GM18951 (cell line): ENCODE measurements at regions not wholly inside any gene's neighbourhood (a gene's known extent, or its start where the extent isn't known, plus 50 kb on each side); places are given as distances from the start of the nearest gene placed in this dataset.
"Not testable (repeated sequence)": the region's sequence is repeated elsewhere in the genome, so short reads cannot be mapped to it uniquely, and the experiment has no call there.

Source experiments
- POLR2A ChIP-seq: IDR thresholded peaks from 4 replicates; pipeline ENCODE4 v1.6.1; 2011; ENCODE audit warnings: mild to moderate bottlenecking; ENCODE audit not compliant: insufficient read length, insufficient read depth; ENCODE audit errors: extremely low read depth
- in situ Hi-C: fragments of 300-500 bp; cut with MboI; formaldehyde crosslinking; loops from one replicate; pipeline ENCODE4 v1.12.0; 2022; ENCODE audit warnings: low sequenced_read_pairs, mixed read lengths, inconsistent platforms; ENCODE audit not compliant: unreplicated experiment

DNA sequence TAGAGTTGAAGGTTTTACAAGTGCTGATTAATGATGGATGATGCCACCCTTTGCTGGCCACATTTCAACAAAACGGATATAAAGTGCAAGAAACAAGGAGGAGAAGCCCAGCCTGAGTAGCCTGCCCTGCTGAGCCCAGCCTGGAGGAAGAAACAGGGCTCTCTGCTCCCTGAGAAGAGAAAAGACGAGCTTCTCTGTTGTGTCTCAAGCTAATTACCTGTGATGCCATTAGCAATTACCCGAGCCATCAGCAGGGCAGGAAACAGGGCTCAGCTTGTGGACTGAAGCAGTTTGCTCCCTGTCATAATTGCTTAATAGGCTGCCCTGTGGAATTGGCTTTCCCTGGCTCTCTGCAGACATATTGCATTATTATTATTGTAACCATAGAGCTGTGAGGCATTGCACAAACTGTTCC is 709.3 kb upstream of the AUTS2 start:
- no peak for TF ChIP-seq POLR2A
- in situ Hi-C loops, result no loop called here

DNA sequence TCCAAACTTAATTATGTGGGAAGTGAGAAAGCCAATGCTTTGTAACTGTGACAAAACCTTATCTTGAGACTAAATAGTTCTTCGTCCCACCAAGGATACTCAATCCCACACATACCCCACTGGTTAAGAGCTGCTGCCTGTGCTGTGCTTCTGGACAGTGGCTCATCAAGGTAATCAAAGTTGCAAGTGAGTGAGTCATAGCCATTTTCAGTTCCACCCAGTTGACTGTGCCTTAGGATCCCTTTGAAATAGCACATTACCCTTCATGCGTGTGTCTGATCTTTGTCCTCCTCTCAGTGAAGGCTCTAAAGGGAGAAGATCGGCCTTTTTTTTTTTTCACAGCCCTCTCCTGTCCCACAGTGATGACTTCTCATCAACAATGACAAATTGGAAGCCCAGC is 706.0 kb upstream of the AUTS2 start:
- no peak for TF ChIP-seq POLR2A
- in situ Hi-C loops, result no loop called here

DNA sequence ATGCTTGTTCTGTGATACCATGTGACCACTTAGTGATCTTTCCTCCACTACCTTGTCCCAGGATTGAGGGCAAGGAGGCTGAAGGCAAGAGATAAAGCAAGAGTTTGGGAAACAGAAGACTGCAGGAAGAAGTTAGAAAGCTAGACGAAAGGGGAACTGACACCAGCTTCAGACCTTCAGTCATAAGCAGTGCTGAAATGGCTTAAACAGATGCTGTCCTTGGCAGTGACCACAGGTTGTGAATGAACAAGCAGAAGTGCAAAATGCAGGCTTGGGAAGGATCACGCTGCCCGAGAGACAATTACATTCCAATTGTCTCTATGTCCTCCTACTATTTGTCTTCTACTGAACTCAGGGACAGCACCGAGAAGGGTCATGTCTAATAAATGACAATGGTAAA is 704.9 kb upstream of the AUTS2 start:
- TF ChIP-seq POLR2A, result no peak
- in situ Hi-C loops, result no loop called here

DNA sequence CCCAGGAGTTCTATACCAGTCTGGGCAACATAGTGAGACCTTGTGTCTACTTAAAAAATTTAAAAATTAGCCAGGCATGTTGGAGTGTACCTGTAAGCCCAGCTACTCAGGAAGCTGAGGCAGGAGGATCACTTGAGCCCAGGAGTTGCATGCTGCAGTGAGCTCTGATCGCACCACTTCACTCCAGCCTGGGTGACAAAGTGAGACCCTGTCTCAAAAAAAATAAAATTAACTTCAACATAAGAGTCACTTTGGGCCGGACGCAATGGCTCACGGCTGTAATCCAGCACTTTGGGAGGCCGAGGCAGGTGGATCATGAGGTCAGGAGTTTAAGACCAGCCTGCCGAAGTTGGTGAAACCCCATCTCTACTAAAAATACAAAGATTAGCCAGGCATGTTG is 699.1 kb upstream of the AUTS2 start:
- in situ Hi-C loops, result not testable (repeated sequence)

DNA sequence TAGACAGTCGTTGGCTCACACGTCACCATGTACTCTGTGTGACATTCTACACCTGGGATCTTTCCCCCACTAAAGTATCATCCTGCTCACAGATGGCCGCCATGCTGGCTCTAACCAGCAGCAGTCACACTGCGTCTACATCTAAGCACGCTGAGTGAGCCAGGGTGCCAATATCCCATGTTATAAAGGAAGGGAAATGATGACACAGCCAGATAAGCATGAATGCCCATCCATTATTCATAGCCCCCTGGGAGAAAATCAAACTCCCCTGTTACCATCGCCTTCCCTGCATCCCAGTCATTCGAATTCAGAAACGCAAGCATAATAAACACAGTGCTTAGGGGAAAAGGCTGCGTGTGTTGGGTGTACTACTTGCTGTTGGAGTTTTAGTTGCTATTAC is 698.2 kb upstream of the AUTS2 start:
- no peak for TF ChIP-seq POLR2A
- in situ Hi-C loops, result no loop called here

DNA sequence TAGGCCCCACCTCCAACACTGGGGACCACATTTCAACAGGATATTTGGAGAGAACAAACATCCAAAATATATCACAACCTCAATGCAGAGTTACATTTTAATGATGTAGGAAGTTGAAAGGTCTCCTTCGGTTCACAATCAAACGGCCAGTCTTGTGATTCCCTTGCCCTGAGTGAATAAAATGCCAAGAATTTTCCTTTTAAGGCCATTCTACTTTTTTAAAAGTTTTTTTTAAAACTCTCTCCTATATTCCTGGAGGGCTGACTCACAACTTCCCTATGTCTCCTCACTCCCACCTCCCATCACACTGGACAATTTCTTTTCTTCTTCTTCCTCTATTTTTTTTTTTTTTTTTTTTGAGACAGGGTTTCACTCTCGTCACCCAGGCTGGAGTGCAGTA is 693.6 kb upstream of the AUTS2 start:
- in situ Hi-C loops, result no loop called here
- no peak for TF ChIP-seq POLR2A

DNA sequence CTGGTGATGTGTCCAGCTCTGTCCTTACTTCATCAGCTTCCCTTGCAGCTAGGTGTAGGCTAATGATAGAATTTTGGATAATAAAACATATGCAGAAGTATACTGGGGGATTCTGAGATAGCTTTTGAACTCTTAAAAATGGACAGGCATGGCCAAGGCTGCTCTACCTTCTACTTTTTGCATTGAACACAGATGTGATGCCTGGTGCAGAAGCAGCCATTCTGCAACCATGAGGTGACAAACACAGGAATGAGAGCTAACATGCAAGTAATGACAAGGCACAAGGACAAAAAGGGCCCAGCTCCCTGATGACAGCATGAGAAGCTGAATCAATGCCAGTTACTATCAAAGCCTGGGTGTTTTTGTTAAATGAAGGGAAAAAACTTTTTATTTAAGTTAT is 686.5 kb upstream of the AUTS2 start:
- TF ChIP-seq POLR2A, result no peak
- in situ Hi-C loops, result no loop called here

DNA sequence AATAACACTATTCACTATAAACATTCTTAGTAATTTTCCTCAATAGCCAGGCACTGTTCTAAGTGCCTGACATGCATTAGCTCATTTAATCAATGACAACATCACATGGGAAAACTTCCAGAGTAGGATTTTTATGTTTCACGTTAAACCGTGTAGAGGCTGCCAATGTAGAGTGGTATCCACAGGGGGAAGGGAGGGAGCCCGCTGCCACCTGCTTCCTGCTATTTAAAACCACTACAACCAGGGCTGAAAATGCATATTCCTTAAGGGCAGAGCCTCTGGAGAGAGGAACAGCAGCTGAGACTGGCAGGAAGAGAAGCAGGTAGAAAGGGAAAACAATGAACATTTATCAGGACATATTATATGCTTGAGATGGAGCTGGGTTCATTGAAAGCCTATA is 684.3 kb upstream of the AUTS2 start:
- TF ChIP-seq POLR2A, result no peak
- in situ Hi-C loops, result no loop called here

DNA sequence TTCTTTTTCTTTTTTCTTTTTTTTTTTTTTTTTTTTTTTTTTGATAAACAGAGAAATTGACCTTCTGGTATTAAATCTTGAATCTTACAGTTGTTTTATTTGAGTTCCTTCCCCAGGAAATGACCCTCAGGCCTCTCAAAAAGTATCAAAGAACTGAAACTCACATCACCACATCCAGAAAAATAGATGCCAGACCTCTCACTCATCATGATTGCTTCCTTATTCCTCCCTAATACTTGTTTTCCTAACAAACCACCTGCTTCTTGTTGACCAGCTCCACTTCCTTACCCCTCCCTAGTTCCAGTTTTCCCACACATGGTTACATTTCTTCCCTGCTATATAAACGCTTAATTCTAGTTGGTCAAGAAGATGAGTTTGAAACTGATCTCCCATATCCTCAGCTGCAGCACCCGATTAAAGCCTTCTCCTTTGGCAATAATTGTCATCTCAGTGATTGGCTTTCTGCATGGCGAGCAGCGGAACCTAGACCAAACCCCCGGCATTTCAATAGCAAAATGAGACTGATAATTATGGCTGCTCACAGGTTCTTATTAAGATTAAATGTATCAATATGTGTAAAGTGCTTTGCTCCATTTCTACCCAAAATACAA is 681.1 kb upstream of the AUTS2 start:
- in situ Hi-C loops, result no loop called here
- no peak for TF ChIP-seq POLR2A

DNA sequence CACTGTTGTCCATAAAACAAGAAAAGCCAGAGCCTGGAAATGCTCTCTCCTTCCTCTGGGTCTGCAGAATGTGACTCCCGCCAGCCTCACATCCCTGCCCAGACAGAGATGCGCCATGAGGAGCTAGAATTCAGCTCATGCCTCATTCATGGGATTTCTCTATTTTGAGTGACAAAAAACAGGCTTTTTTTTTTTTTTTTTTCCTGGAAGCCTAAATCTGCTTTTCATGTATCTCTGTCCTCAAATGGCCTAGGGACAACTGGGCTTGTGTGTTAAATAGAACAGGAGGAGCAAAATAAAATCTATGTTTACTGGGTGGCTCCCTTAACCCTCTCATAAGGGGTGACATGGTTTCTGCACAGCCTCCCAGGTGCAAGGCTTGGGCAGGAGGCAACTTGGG is 679.7 kb upstream of the AUTS2 start:
- no peak for TF ChIP-seq POLR2A
- in situ Hi-C loops, result no loop called here

DNA sequence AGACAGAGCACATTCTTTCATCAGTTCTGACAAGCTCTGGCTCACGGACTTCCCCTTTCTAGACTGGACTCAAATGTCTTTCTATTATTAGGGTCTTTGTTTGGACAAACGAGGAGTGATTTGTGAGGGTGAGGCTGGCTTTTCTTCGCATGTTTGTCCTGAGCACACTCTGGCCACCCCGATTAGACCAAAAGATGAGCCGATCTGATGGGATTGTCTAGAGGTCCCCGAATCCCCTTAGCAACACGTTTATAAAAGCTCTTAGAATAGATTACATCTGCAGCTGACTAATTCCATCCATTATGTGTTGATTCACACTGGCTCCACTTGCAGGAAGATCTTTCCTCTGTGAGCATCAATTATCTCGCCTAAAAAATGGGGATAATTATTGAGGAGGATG is 675.4 kb upstream of the AUTS2 start:
- in situ Hi-C loops, result no loop called here
- no peak for TF ChIP-seq POLR2A

DNA sequence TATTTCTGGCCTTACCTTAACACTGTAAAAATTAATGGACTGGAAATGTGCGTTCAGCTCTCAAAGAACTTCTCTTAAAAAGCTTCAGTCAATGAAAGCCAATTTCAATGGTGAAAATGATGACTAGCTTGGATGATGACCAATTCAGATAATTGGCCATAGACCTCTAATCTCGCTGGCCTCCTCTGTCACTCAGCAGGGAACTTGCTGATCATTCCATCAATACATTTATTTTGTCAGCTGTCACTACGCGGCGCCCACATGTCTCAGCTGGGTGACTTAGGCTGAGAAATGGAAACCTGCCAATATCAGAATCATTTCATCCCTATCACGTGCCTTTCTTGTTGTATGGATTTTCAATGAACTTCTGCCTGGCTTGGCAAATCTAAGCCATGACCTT is 673.0 kb upstream of the AUTS2 start:
- in situ Hi-C loops, result no loop called here
- TF ChIP-seq POLR2A, result no peak

DNA sequence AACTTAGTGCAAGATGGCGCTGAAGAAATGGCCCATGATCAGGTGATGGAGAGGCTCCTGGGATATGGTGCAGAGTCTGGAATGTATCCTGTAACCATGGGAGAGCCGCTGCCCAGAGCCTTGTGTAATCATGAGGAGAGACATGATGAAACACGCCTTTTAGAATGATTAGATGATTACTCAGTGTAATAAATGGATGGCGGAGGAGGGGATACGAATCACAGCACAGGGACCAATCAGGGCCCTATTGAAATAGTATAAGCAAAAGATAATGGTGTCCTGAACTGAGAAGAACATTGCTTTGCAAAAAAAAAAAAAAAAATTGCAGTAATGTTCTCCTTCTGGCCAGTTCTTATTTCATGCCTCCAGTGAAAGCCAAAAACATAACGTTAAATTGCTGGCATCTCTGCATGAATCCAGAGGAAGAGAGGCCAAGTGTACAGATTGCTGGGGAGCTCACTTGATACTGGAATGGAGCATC is 668.5 kb upstream of the AUTS2 start:
- in situ Hi-C loops, result no loop called here
- no peak for TF ChIP-seq POLR2A

DNA sequence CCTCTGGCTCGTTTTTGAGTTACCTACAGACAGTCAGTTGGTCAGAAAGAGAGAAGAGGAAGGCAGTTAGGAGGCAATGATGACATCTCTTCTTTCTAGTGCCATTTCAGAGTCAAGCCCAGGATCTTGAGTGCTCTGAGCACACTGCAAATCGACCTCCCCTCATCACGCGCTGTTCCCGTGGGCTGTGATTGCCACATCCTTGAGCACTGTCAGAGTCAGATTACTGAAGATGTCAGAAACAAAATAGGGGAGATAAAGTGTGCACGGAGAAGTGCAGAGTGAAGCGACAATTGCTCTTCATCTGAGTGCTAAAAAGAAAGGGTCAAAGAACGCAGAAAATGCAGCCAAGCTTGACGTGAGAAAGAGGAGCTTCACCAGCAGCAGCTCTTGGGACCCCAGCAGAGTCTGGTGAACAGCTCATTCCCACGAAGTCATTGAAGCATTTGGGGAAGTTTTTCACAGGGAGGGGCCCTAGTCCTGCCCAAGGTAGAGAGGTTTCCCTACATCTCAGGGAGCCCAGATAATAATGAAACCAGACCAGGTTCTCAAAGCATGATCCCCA is 661.7 kb upstream of the AUTS2 start:
- no peak for TF ChIP-seq POLR2A
- in situ Hi-C loops, result no loop called here

DNA sequence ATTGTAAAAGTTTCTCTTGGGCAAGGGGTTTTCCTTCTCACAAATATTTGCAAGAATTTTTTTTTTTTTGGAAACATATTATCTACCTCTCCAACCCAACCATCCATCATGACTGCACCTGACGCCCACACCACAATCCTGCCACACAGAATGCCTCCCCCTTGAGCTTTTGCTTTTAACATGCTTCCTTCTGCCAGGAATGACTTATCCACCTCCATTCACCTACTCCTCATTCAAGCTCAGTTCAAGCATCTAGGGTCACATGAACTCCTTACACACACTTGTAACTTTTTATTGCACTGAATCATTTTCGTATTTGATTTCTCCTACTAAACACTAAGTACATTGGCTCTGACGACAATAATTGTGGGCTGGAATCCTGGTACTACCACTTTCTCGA is 660.1 kb upstream of the AUTS2 start:
- no peak for TF ChIP-seq POLR2A
- in situ Hi-C loops, result no loop called here
